ENCODE measurements at regions not wholly inside any gene's neighbourhood (a gene's known extent, or its start where the extent isn't known, plus 50 kb on each side); places are given as distances from the start of the nearest gene placed in this dataset.

- TF ChIP-seq POLR2A (IDR thresholded peaks at IDR 0.05; ENCODE audit: low read depth, low read length): no peak
- no peak for TF ChIP-seq POLR2AphosphoS5 (IDR thresholded peaks at IDR 0.05; ENCODE audit: low read depth, low read length)
- no peak for TF ChIP-seq TAF1 (IDR thresholded peaks at IDR 0.05; ENCODE audit: borderline replicate concordance, low read depth, low read length)
Measured at GRCh38 chr3:182050932-182051331, 339.2 kb downstream of the SOX2 start.

Measured in GM12892 (cell line).